Endothelial cell of umbilical vein (primary cell): ENCODE measurements at regions not wholly inside any gene's neighbourhood (a gene's known extent, or its start where the extent isn't known, plus 50 kb on each side); places are given as distances from the start of the nearest gene placed in this dataset.

ENCODE experiments used
- BruUV-seq: library from RNA; stranded (reverse); fragments of 400-500 nt; replicated peaks from 2 replicates; lab custom pipeline; 2021; lab: Mats Ljungman, UMichigan
- CTCF ChIA-PET: fragments of 300-600, 350-600 bp; sonication (Branson Sonifier 250); formaldehyde crosslinking; loops from one replicate; lab custom pipeline; 2021; ENCODE audit warnings: antibody characterized with exemption, inconsistent platforms; lab: Charles Lee
- POLR2A ChIA-PET: fragments of 300-600, 350-600 bp; sonication (Branson Sonifier 250); formaldehyde crosslinking; loops from one replicate; lab custom pipeline; 2021; ENCODE audit warnings: antibody characterized with exemption, inconsistent platforms; lab: Charles Lee
- DNase-seq: peaks from one replicate; pipeline ENCODE4 v3.0.0-alpha.2; 2011; ENCODE audit warnings: low read depth, low spot score
- FAIRE-seq: peaks from 2 replicates; lab custom pipeline; 2011; peaks lifted over from hg19 to GRCh38; lab: Jason Lieb, UNC
- H2AFZ ChIP-seq: 2 replicates; pipeline ENCODE4 v1.6.0; 2012; ENCODE audit warnings: low read depth, low read length, control low read depth, inconsistent platforms
- H3K27ac ChIP-seq: 2 replicates; pipeline ENCODE4 v1.5.1; 2011; ENCODE audit warnings: low read depth, mild to moderate bottlenecking, control low read depth, low read length, moderate library complexity; ENCODE audit not compliant: insufficient read depth
- H3K27me3 ChIP-seq, 2 experiments: 2 replicates each; pipeline versions ENCODE4 v1.6.0 to v1.6.1; 2011; ENCODE audit warnings: low read length in 2 of 2, mixed read lengths in 1 of 2; ENCODE audit not compliant: control insufficient read depth in 2 of 2, insufficient read depth in 2 of 2
- H3K36me3 ChIP-seq, 2 experiments: 2 replicates in 1 of 2; 3 replicates in 1 of 2; pipeline ENCODE4 v1.5.1; 2011; ENCODE audit warnings: low read length in 2 of 2, mild to moderate bottlenecking in 1 of 2, moderate library complexity in 1 of 2; ENCODE audit not compliant: control insufficient read depth in 2 of 2, insufficient read depth in 2 of 2; ENCODE audit errors: extremely low read depth in 1 of 2
- H3K4me1 ChIP-seq: 3 replicates; pipeline ENCODE4 v1.5.1; 2011; ENCODE audit warnings: mild to moderate bottlenecking, low read length; ENCODE audit not compliant: control insufficient read depth, insufficient read depth; ENCODE audit errors: extremely low read depth
- H3K4me2 ChIP-seq: 2 replicates; pipeline ENCODE4 v1.6.1; 2011; ENCODE audit warnings: low read length, control low read depth, mixed read lengths; ENCODE audit not compliant: insufficient read depth
- H3K4me3 ChIP-seq, 3 experiments: fragments of 200-600 bp in 1 of 3; sonication (generic), shearing (Covaris generic) in 1 of 3; replicated peaks in 1 of 3; 2 replicates each; pipeline ENCODE4 v1.5.1; 2011 to 2016; ENCODE audit warnings: control low read depth in 3 of 3, low read length in 3 of 3, mild to moderate bottlenecking in 2 of 3, inconsistent platforms in 1 of 3, low read depth in 1 of 3, moderate library complexity in 1 of 3; ENCODE audit not compliant: insufficient read depth in 1 of 3
- H3K79me2 ChIP-seq: 2 replicates; pipeline ENCODE4 v1.6.0; 2012; ENCODE audit warnings: low read length, inconsistent platforms; ENCODE audit not compliant: control insufficient read depth, insufficient read depth
- H3K9ac ChIP-seq: replicated peaks from 2 replicates; pipeline ENCODE3; 2011; ENCODE audit warnings: low read length, control low read depth; ENCODE audit not compliant: insufficient read depth; ENCODE audit errors: extremely low read depth
- H3K9me1 ChIP-seq: replicated peaks from 3 replicates; pipeline ENCODE4 v1.6.0; 2011; ENCODE audit warnings: mild to moderate bottlenecking, low read length; ENCODE audit not compliant: control insufficient read depth, insufficient read depth; ENCODE audit errors: extremely low read depth
- H3K9me3 ChIP-seq: replicated peaks from 2 replicates; pipeline ENCODE4 v1.5.1; 2012; ENCODE audit warnings: low read length, inconsistent platforms; ENCODE audit not compliant: control insufficient read depth, insufficient read depth
- H4K20me1 ChIP-seq: replicated peaks from 2 replicates; pipeline ENCODE3; 2011; ENCODE audit warnings: mild to moderate bottlenecking, low read length; ENCODE audit not compliant: control insufficient read depth, insufficient read depth; ENCODE audit errors: extremely low read depth
- EZH2 ChIP-seq: IDR thresholded peaks from 2 replicates; pipeline ENCODE4 v1.6.1; 2012; ENCODE audit warnings: borderline replicate concordance, low read depth, mild to moderate bottlenecking, moderate library complexity, low read length, inconsistent platforms; ENCODE audit not compliant: severe bottlenecking
- FOS ChIP-seq: IDR thresholded peaks from 2 replicates; pipeline ENCODE4 v1.6.1; 2011; ENCODE audit warnings: mild to moderate bottlenecking, low read length, moderate library complexity, borderline replicate concordance; ENCODE audit not compliant: insufficient read depth
- GATA2 ChIP-seq: IDR thresholded peaks from 2 replicates; pipeline ENCODE4 v1.7.0; 2011; ENCODE audit warnings: low read depth, mild to moderate bottlenecking, moderate library complexity, mixed read lengths, low read length; ENCODE audit not compliant: insufficient read length, insufficient read depth
- JUN ChIP-seq: IDR thresholded peaks from 2 replicates; pipeline ENCODE4 v1.6.1; 2011; ENCODE audit warnings: borderline replicate concordance, low read depth; ENCODE audit not compliant: insufficient read length, insufficient read depth
- MYC ChIP-seq: IDR thresholded peaks from one replicate; pipeline ENCODE4 v1.6.1; 2011; ENCODE audit warnings: mild to moderate bottlenecking, low read depth, low read length
- POLR2A ChIP-seq: IDR thresholded peaks from 2 replicates; pipeline ENCODE4 v1.6.1; 2012; ENCODE audit warnings: low read depth, mild to moderate bottlenecking, control low read depth, low read length
- POLR2AphosphoS5 ChIP-seq: IDR thresholded peaks from 2 replicates; pipeline ENCODE4 v1.6.1; 2012; ENCODE audit warnings: low read depth, mild to moderate bottlenecking, control low read depth, low read length, moderate library complexity; ENCODE audit not compliant: insufficient read depth
- dilution Hi-C: fragments of 300-500 bp; cut with MboI; formaldehyde crosslinking; loops from one replicate; pipeline ENCODE4 v1.15.0; 2019; ENCODE audit warnings: low sequenced_read_pairs; ENCODE audit not compliant: extremely low pct_ligation_motif_present
- intact Hi-C: fragments of 100-400 bp; cut with micrococcal nuclease; formaldehyde crosslinking; loops from one replicate; pipeline ENCODE4 v1.10.0; 2022
- TF ChIP-seq, protein P1 (sequence below), 2 donors: IDR thresholded peaks; 1 replicate in 1 of 2; 2 replicates in 1 of 2; pipeline ENCODE4 v1.5.1; 2011; ENCODE audit warnings: low read length in 2 of 2, mild to moderate bottlenecking in 2 of 2, moderate library complexity in 2 of 2, control low read depth in 1 of 2, inconsistent platforms in 1 of 2, low read depth in 1 of 2; ENCODE audit not compliant: insufficient read depth in 1 of 2; ENCODE audit errors: extremely low read depth in 1 of 2
- TF ChIP-seq, protein P2 (sequence below): IDR thresholded peaks from 2 replicates; pipeline ENCODE4 v1.6.1; 2011; ENCODE audit not compliant: insufficient read depth, insufficient read length

DNA sequence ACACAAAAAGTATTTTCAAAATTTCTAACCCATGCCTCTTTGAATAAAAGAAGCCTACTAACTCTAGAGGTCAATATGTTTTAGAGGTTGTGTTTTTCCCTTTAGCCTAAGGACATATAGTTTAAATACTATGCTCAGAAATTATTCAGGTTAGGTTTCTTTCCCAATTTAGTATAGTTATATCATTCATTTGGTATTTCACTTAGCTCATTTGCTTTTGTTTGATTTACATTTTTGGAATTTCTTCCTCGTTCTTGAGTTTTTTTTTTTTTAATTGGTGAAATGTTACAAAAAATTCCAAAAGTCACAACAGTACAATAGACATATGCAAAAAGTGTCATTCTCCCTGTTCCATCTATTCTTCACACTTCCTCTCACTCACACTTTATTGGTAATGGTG is 371.3 kb upstream of the TNP1 start:
- Histone ChIP-seq H3K36me3 (no peaks in the 10 kb centered on the region), H3K79me2 (no peaks in the 10 kb centered on the region), H2AFZ (no peak overlapping the region), H3K27ac (no peak overlapping the region), H3K4me2 (no peak overlapping the region), H4K20me1 (no peaks in the 10 kb centered on the region), H3K9me1 (no peaks in the 10 kb centered on the region), H3K4me3 (no peak overlapping the region), H3K27me3 (no peaks in the 10 kb centered on the region), H3K9ac (no peak overlapping the region), H3K4me1 (no peaks in the 10 kb centered on the region), H3K9me3 (no peaks in the 10 kb centered on the region)
- DNase-seq (no peak), FAIRE-seq (no peak)
- TF ChIP-seq EZH2 (no peak), GATA2 (no peak), FOS (no peak), POLR2A (no peak), POLR2AphosphoS5 (no peak), MYC (no peak), JUN (no peak)
- TF ChIP-seq, protein P1, sequence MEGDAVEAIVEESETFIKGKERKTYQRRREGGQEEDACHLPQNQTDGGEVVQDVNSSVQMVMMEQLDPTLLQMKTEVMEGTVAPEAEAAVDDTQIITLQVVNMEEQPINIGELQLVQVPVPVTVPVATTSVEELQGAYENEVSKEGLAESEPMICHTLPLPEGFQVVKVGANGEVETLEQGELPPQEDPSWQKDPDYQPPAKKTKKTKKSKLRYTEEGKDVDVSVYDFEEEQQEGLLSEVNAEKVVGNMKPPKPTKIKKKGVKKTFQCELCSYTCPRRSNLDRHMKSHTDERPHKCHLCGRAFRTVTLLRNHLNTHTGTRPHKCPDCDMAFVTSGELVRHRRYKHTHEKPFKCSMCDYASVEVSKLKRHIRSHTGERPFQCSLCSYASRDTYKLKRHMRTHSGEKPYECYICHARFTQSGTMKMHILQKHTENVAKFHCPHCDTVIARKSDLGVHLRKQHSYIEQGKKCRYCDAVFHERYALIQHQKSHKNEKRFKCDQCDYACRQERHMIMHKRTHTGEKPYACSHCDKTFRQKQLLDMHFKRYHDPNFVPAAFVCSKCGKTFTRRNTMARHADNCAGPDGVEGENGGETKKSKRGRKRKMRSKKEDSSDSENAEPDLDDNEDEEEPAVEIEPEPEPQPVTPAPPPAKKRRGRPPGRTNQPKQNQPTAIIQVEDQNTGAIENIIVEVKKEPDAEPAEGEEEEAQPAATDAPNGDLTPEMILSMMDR (IDR thresholded peaks at IDR 0.05; ENCODE audit: extremely low read depth in 1 of 2, insufficient read depth in 1 of 2, low read depth in 1 of 2, low read length in 2 of 2) = no peak
- TF ChIP-seq, protein P2, sequence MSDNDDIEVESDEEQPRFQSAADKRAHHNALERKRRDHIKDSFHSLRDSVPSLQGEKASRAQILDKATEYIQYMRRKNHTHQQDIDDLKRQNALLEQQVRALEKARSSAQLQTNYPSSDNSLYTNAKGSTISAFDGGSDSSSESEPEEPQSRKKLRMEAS = no peak
- intact Hi-C loops = no loop called here
- CTCF ChIA-PET = interaction anchor here (1.0 to 1.3 kb wide), 3 partner anchors 9 to 65 kb away, joined by 3 to 4 read pairs (median 4); no protein-coding TSS in a partner anchor
- BruUV-seq = no TSS peak
- POLR2A ChIA-PET = no interaction called here
- dilution Hi-C loops = no loop called here
